ENCODE measurements at regions not wholly inside any gene's neighbourhood (a gene's known extent, or its start where the extent isn't known, plus 50 kb on each side); places are given as distances from the start of the nearest gene placed in this dataset.

- Histone ChIP-seq H3K27me3 (no peaks in the 10 kb centered on the region), H3K9me3 (no peaks in the 10 kb centered on the region), H3K4me3 (no peak overlapping the region), H3K27ac (no peak overlapping the region), H3K4me1 (no peaks in the 10 kb centered on the region), H3K36me3 (no peaks in the 10 kb centered on the region)
- intact Hi-C loops (cut with DNase I; ENCODE audit: low total_unique reads) (no loop called here), in situ Hi-C loops (cut with MboI; ENCODE audit: low pct_ligation_motif_present in 1 of 4, low pct_unique_long_range_greater_than_20kb in 1 of 4, low sequenced_read_pairs in 3 of 4) (no loop called here)
- TF ChIP-seq POLR2A (IDR thresholded peaks at IDR 0.05) (no peak), POLR2AphosphoS5 (IDR thresholded peaks at IDR 0.05) (no peak)
- WGBS, 2 donors (ENCODE audit: low coverage in 1 of 2), result 0 to 15% methylated on average over 1 of the region's 1 CpG
- no peak for DNase-seq
These were observed 1249.8 kb downstream of the ROBO1 start for GRCh38 chr3:78517965-78518364.

GRCh38 chr3:78519281-78519680 is 1248.5 kb downstream of the ROBO1 start:
- intact Hi-C loops (cut with DNase I; ENCODE audit: low total_unique reads) (no loop called here), in situ Hi-C loops (cut with MboI; ENCODE audit: low pct_ligation_motif_present in 1 of 4, low pct_unique_long_range_greater_than_20kb in 1 of 4, low sequenced_read_pairs in 3 of 4) (no loop called here)
- no peak for DNase-seq
- H3K9me3 ChIP-seq, result no peaks in the 10 kb centered on the region
- H3K27me3 ChIP-seq, result no peaks in the 10 kb centered on the region
- WGBS, 2 donors (ENCODE audit: low coverage in 1 of 2), result 64 to 73% methylated on average over 2 of the region's 2 CpGs
- H3K4me3 ChIP-seq, result no peak overlapping the region
- no peaks in the 10 kb centered on the region for H3K36me3 ChIP-seq
- TF ChIP-seq CTCF (IDR thresholded peaks at IDR 0.05), result no peak
- no peak for TF ChIP-seq EP300 (IDR thresholded peaks at IDR 0.05; ENCODE audit: low read depth)
- no peak for TF ChIP-seq POLR2A (IDR thresholded peaks at IDR 0.05)
- TF ChIP-seq POLR2AphosphoS5 (IDR thresholded peaks at IDR 0.05), result no peak
- no peak overlapping the region for H3K27ac ChIP-seq
- H3K4me1 ChIP-seq, result no peaks in the 10 kb centered on the region

GRCh38 chr3:78529601-78530000 is 1238.2 kb downstream of the ROBO1 start:
- H3K27me3 ChIP-seq, result no peaks in the 10 kb centered on the region
- no peak overlapping the region for H3K4me3 ChIP-seq
- no peak overlapping the region for H3K27ac ChIP-seq
- 48 to 75% methylated on average over 1 to 3 of the region's 3 CpGs for WGBS, 2 donors (ENCODE audit: low coverage in 1 of 2)
- intact Hi-C loops (cut with DNase I; ENCODE audit: low total_unique reads), result no loop called here
- TF ChIP-seq EP300 (IDR thresholded peaks at IDR 0.05; ENCODE audit: low read depth) (no peak), POLR2A (IDR thresholded peaks at IDR 0.05) (no peak), POLR2AphosphoS5 (IDR thresholded peaks at IDR 0.05) (no peak), CTCF (IDR thresholded peaks at IDR 0.05) (no peak)
- no peaks in the 10 kb centered on the region for H3K36me3 ChIP-seq
- no peak for DNase-seq
- H3K9me3 ChIP-seq, result no peaks in the 10 kb centered on the region
- H3K4me1 ChIP-seq, result no peaks in the 10 kb centered on the region
- in situ Hi-C loops (cut with MboI; ENCODE audit: low pct_ligation_motif_present in 1 of 4, low pct_unique_long_range_greater_than_20kb in 1 of 4, low sequenced_read_pairs in 3 of 4), result no loop called here

GRCh38 chr3:78540485-78540884 is 1227.3 kb downstream of the ROBO1 start:
- no peaks in the 10 kb centered on the region for H3K4me1 ChIP-seq
- H3K27ac ChIP-seq, result no peak overlapping the region
- intact Hi-C loops (cut with DNase I; ENCODE audit: low total_unique reads), result no loop called here
- H3K9me3 ChIP-seq, result no peaks in the 10 kb centered on the region
- no peak for TF ChIP-seq POLR2A (IDR thresholded peaks at IDR 0.05)
- no peak for TF ChIP-seq CTCF (IDR thresholded peaks at IDR 0.05)
- no peak for TF ChIP-seq POLR2AphosphoS5 (IDR thresholded peaks at IDR 0.05)
- TF ChIP-seq EP300 (IDR thresholded peaks at IDR 0.05; ENCODE audit: low read depth), result no peak
- H3K27me3 ChIP-seq, result no peaks in the 10 kb centered on the region
- no peaks in the 10 kb centered on the region for H3K36me3 ChIP-seq
- 78 to 87% methylated on average over 2 of the region's 2 CpGs for WGBS, 2 donors (ENCODE audit: low coverage in 1 of 2)
- H3K4me3 ChIP-seq, result no peak overlapping the region
- DNase-seq, result no peak
- in situ Hi-C loops (cut with MboI; ENCODE audit: low pct_ligation_motif_present in 1 of 4, low pct_unique_long_range_greater_than_20kb in 1 of 4, low sequenced_read_pairs in 3 of 4), result no loop called here

- H3K9me3 ChIP-seq, result no peaks in the 10 kb centered on the region
- intact Hi-C loops (cut with DNase I; ENCODE audit: low total_unique reads) (no loop called here), in situ Hi-C loops (cut with MboI; ENCODE audit: low pct_ligation_motif_present in 1 of 4, low pct_unique_long_range_greater_than_20kb in 1 of 4, low sequenced_read_pairs in 3 of 4) (no loop called here)
- H3K4me1 ChIP-seq, result no peaks in the 10 kb centered on the region
- no peak for TF ChIP-seq POLR2A (IDR thresholded peaks at IDR 0.05)
- no peak for TF ChIP-seq CTCF (IDR thresholded peaks at IDR 0.05)
- TF ChIP-seq POLR2AphosphoS5 (IDR thresholded peaks at IDR 0.05), result no peak
- TF ChIP-seq EP300 (IDR thresholded peaks at IDR 0.05; ENCODE audit: low read depth), result no peak
- no peaks in the 10 kb centered on the region for H3K36me3 ChIP-seq
- WGBS, 2 donors (ENCODE audit: low coverage in 1 of 2), result 88 to 100% methylated on average over 1 to 2 of the region's 2 CpGs
- no peaks in the 10 kb centered on the region for H3K27me3 ChIP-seq
- no peak overlapping the region for H3K4me3 ChIP-seq
- no peak overlapping the region for H3K27ac ChIP-seq
- DNase-seq, result no peak
These were observed 1222.0 kb downstream of the ROBO1 start for GRCh38 chr3:78545827-78546226.

Data from transverse colon (tissue), 4 donors.